GM12891 (cell line): ENCODE measurements at regions not wholly inside any gene's neighbourhood (a gene's known extent, or its start where the extent isn't known, plus 50 kb on each side); places are given as distances from the start of the nearest gene placed in this dataset.

Experiments used
- PAX5 ChIP-seq: IDR thresholded peaks from 2 replicates; pipeline ENCODE4 v1.6.1; 2011; ENCODE audit warnings: low read length, moderate library complexity, mild to moderate bottlenecking; ENCODE audit not compliant: insufficient read depth, severe bottlenecking
- POLR2A ChIP-seq: IDR thresholded peaks from 2 replicates; pipeline ENCODE4 v1.6.1; 2011; ENCODE audit warnings: low read depth, low read length, control low read depth
- TAF1 ChIP-seq: IDR thresholded peaks from 2 replicates; pipeline ENCODE4 v1.6.1; 2011; ENCODE audit warnings: low read depth, low read length, control low read depth

- TF ChIP-seq POLR2A, result no peak
- no peak for TF ChIP-seq PAX5
- TF ChIP-seq TAF1, result no peak
Measured at GRCh38 chr13:65310663-65311328, 1919.3 kb downstream of the PCDH9 start.
